Mesothelial cell of epicardium (in vitro differentiated cells): ENCODE measurements at regions not wholly inside any gene's neighbourhood (a gene's known extent, or its start where the extent isn't known, plus 50 kb on each side); places are given as distances from the start of the nearest gene placed in this dataset.

Source experiments
- DNase-seq, 2 experiments: peaks; one replicate each; pipeline ENCODE4 v3.0.0; 2021; ENCODE audit warnings: low spot score in 2 of 2; ENCODE audit not compliant: unreplicated experiment in 2 of 2
- H3K27ac Mint-ChIP-seq: 2 replicates; pipeline ENCODE4 v1.8.0; 2021; ENCODE audit warnings: mixed read lengths
- H3K27me3 Mint-ChIP-seq: 2 replicates; pipeline ENCODE4 v1.8.0; 2021; ENCODE audit warnings: low read depth, mixed read lengths
- H3K36me3 Mint-ChIP-seq: 2 replicates; pipeline ENCODE4 v1.8.0; 2021; ENCODE audit warnings: mixed read lengths
- H3K4me1 Mint-ChIP-seq: 2 replicates; pipeline ENCODE4 v1.8.0; 2021; ENCODE audit warnings: mixed read lengths
- H3K4me3 Mint-ChIP-seq: 2 replicates; pipeline ENCODE4 v1.8.0; 2021; ENCODE audit warnings: mild to moderate bottlenecking, moderate library complexity, mixed read lengths
- H3K9me3 Mint-ChIP-seq: 2 replicates; pipeline ENCODE4 v1.8.0; 2021; ENCODE audit warnings: mixed read lengths
- TF ChIP-seq, protein P1 (sequence below): fragments of 200-600 bp; sonication (generic); IDR thresholded peaks from one replicate; pipeline ENCODE4 v1.5.0; 2021; ENCODE audit warnings: antibody characterized with exemption; ENCODE audit not compliant: unreplicated experiment

DNA sequence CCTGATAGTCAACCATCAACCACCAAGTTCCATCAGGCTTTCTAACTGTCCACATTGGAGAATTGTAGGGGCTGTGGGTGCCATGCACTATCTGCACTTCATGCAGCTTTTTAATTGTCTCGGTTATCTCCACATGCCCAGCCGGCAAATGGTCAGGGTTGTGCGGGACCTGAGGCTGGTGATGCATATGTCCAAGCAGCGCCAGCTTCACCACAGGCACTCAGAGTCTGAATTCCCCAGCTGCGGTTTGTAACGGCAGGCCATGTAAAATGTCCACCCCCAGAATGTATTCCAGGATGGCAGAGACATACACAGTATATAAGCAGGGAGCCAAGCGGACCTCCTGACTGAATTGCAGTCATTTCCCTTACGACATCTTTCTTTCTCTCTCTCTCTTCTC lies 435.6 kb downstream of the DYNC2H1 start:
- Mint-ChIP-seq H3K4me3 (no peak overlapping the region), H3K27ac (no peak overlapping the region), H3K36me3 (no peaks in the 10 kb centered on the region), H3K4me1 (no peaks in the 10 kb centered on the region), H3K27me3 (no peaks in the 10 kb centered on the region), H3K9me3 (peaks cover 15% of the 10 kb centered on the region)
- TF ChIP-seq, protein P1, sequence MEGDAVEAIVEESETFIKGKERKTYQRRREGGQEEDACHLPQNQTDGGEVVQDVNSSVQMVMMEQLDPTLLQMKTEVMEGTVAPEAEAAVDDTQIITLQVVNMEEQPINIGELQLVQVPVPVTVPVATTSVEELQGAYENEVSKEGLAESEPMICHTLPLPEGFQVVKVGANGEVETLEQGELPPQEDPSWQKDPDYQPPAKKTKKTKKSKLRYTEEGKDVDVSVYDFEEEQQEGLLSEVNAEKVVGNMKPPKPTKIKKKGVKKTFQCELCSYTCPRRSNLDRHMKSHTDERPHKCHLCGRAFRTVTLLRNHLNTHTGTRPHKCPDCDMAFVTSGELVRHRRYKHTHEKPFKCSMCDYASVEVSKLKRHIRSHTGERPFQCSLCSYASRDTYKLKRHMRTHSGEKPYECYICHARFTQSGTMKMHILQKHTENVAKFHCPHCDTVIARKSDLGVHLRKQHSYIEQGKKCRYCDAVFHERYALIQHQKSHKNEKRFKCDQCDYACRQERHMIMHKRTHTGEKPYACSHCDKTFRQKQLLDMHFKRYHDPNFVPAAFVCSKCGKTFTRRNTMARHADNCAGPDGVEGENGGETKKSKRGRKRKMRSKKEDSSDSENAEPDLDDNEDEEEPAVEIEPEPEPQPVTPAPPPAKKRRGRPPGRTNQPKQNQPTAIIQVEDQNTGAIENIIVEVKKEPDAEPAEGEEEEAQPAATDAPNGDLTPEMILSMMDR = no peak
- DNase-seq = no peak

- no peak overlapping the region for H3K27ac Mint-ChIP-seq
- H3K36me3 Mint-ChIP-seq = no peaks in the 10 kb centered on the region
- H3K27me3 Mint-ChIP-seq = no peaks in the 10 kb centered on the region
- no peak overlapping the region for H3K4me3 Mint-ChIP-seq
- peaks cover 3% of the 10 kb centered on the region for H3K4me1 Mint-ChIP-seq
- TF ChIP-seq, protein P1 = no peak
- no peak for DNase-seq
- H3K9me3 Mint-ChIP-seq = peaks cover 11% of the 10 kb centered on the region
These were observed 436.3 kb downstream of the DYNC2H1 start for GRCh38 chr11:103545551-103545950.

DNA sequence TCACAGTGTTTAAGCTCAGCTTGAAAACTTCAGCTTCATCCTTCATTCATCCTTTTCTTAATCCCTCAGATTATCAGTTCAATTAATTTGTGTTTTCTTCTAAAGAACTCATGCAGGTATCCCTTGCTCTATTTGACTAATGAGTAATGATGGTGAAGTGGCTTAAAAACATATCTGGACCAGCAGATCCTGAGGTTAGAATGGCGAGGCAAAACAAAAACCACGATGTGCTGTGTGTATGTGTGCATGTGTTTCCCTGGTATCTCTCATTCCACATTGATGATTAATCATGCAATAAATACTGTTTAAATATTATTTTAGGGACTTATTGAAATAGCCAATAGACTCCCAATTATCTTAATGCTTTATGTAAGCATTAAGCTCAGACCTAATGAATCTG lies 437.0 kb downstream of the DYNC2H1 start:
- H3K36me3 Mint-ChIP-seq = no peaks in the 10 kb centered on the region
- H3K4me3 Mint-ChIP-seq = no peak overlapping the region
- H3K27ac Mint-ChIP-seq = no peak overlapping the region
- TF ChIP-seq, protein P1 = no peak
- peaks cover 3% of the 10 kb centered on the region for H3K4me1 Mint-ChIP-seq
- peaks cover 5% of the 10 kb centered on the region for H3K9me3 Mint-ChIP-seq
- no peak for DNase-seq
- H3K27me3 Mint-ChIP-seq = no peaks in the 10 kb centered on the region

GRCh38 chr11:103547024-103547423 lies 437.8 kb downstream of the DYNC2H1 start:
- TF ChIP-seq, protein P1 = no peak
- no peak overlapping the region for H3K27ac Mint-ChIP-seq

GRCh38 chr11:103547691-103548090 lies 438.5 kb downstream of the DYNC2H1 start:
- DNase-seq = no peak
- Mint-ChIP-seq H3K4me3 (no peak overlapping the region), H3K9me3 (no peaks in the 10 kb centered on the region), H3K4me1 (peaks cover 3% of the 10 kb centered on the region), H3K36me3 (no peaks in the 10 kb centered on the region), H3K27me3 (no peaks in the 10 kb centered on the region), H3K27ac (no peak overlapping the region)
- TF ChIP-seq, protein P1 = no peak

More at GRCh38 chr11:103547024-103547423, 437.8 kb downstream of the DYNC2H1 start:
- Mint-ChIP-seq H3K36me3 (no peaks in the 10 kb centered on the region), H3K9me3 (no peaks in the 10 kb centered on the region), H3K27me3 (no peaks in the 10 kb centered on the region), H3K4me3 (no peak overlapping the region), H3K4me1 (peaks cover 3% of the 10 kb centered on the region)
- DNase-seq = no peak

- Mint-ChIP-seq H3K4me3 (no peak overlapping the region), H3K36me3 (no peaks in the 10 kb centered on the region), H3K4me1 (peaks cover 3% of the 10 kb centered on the region), H3K27ac (no peak overlapping the region), H3K27me3 (no peaks in the 10 kb centered on the region), H3K9me3 (no peaks in the 10 kb centered on the region)
- TF ChIP-seq, protein P1 = no peak
- DNase-seq = no peak
These were observed 439.6 kb downstream of the DYNC2H1 start for GRCh38 chr11:103548838-103549237.
